Umbilical cord (tissue), 1 donor: ENCODE measurements at regions not wholly inside any gene's neighbourhood (a gene's known extent, or its start where the extent isn't known, plus 50 kb on each side); places are given as distances from the start of the nearest gene placed in this dataset.

Source experiments
- DNase-seq: peaks from one replicate; pipeline ENCODE4 v3.0.0-alpha.2; 2015; ENCODE audit warnings: low spot score

DNA sequence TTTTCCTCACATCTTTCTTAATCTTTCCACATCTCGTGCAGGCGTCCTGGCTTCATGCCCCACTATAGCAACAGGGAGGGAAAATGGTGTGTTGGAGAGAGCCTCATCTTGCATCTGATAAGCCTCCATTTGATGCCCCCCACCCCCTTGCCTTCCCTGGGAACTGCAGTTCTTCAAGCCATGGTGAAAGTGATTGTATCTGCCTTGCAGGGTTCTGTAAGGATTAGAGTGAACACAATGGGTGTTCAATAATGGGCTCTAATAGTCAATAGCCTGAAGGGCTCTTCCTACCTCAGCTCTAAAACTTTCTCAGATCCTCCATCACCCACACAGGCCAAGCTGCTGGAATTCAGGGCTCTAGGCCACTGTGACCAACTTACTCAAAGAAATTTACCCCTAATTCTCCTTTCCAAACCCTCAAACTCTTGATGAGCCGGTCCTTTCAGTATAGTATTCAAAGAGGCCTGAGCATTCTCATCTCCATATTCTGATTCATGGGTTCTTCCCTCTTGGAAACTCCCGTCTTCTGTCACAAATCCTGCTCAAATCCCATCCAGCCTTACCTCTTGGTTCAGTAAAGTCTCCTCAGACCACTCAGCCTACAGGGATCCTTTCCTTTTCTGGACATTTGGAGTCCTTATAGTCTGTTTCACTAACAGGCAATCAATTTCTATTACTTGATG, 128.3 kb upstream of the TRIM2 start:
- DNase-seq, result no peak

GRCh38 chr4:153076861-153077260, 127.4 kb upstream of the TRIM2 start:
- no peak for DNase-seq

DNA sequence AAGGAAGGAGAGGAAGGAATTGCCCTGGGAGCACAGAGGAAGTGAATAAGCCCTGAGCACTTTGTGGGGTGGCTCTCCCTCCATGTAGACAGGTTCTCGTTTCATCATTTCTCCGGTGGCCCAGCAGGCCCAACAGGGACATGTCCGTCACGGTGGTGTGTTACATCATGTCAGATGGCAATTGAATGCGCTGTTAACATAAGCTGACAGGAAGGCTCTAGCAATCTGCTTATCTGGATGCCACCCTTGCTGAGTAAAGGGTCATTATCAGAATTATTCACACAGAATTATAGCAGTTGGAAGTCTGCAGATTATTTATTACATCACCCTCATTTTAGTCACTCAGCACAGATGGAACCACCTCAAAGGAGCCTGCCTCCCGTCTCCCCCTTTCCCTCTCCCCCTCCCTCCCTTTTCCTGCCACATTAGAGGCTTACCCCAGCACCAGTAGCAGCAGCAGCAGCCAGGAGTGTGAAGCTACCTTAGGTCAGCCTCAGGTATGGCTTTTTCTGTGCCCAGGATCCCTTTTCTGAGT, 124.3 kb upstream of the TRIM2 start:
- DNase-seq, result no peak

DNA sequence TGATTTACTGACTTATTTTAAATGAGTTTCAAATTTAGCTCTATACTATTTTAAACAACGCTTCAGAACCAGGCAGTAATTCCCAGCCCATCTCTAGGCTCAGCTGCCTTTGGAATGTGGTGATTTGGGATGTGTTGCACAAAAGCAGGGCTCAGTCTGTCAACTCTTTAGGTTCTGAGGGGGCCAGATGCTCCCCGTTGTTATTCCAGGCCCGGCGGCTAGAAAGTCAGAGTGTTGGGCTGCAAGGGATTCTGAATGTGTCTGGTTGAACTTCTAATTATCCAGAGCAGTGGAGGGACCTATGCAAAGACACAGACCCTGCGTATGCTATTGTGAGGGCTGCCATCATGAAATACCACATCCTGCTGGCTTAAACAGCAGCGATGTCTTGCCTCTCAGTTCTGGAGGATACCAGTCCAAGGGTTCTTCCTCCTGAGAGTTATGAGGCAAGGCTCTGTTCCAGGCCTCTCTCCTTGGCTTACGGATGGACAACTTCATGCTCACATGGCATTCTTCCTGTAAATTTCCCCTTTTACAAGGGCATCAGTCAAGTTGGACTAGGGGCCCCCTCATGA, 123.2 kb upstream of the TRIM2 start:
- no peak for DNase-seq

DNA sequence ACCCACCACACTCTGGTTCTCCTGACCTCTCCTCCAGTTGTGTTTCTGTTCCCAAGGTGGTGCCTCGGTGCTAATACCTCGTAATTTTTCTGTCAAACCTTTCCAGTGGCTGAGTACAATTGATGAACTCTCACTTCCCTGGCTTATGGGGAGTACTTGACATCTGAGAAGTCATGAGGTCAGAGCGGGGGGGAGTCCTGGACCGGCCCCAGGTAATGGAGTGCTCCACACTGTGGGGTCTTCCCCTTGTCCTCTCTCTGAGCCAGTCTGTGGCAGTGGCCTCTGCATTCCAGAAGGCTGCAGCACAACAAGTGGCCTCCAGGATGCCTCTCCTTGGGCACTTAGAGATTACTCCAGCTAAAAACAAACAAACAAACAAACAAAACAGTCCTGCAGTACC, 122.5 kb upstream of the TRIM2 start:
- no peak for DNase-seq

- no peak for DNase-seq
Measured at GRCh38 chr4:153082322-153083301, 121.6 kb upstream of the TRIM2 start.

GRCh38 chr4:153083447-153083947, 120.7 kb upstream of the TRIM2 start:
- DNase-seq, result peak; percentile 87

DNA sequence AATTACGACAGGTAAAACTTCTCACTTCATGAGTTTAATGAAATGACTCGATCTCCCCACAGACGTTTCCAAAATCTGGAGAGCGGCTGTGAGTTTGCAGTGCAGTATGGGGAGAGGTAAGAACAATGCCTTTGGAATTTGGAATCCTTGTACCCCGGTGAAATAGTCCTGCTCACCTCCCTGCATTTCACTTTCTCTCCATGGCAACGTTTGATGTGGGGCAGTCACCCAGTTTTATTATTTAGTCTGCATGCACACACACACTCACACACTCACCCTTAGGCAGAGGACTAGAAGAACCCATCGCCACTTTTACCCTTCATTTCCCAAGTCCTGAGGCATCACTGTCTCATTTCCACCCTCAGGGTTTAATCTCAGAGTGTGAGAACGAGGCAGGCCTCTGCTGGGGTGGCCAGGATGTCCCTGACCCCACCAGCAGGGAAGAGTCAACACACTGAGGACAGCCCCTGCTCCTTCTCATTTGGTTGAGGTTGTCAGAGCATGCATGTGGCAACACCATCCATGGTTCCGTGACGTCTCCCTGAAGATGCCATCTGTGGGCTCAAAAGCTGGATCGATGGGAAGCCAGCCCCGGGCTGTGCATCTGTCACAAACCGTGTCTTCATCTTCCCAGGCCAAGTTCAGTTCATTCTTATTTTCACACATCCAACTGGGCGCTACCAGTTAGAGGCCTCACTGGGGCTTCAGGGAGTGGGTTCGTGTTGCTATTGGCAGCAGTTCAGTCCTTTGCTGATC, 119.8 kb upstream of the TRIM2 start:
- no peak for DNase-seq

DNA sequence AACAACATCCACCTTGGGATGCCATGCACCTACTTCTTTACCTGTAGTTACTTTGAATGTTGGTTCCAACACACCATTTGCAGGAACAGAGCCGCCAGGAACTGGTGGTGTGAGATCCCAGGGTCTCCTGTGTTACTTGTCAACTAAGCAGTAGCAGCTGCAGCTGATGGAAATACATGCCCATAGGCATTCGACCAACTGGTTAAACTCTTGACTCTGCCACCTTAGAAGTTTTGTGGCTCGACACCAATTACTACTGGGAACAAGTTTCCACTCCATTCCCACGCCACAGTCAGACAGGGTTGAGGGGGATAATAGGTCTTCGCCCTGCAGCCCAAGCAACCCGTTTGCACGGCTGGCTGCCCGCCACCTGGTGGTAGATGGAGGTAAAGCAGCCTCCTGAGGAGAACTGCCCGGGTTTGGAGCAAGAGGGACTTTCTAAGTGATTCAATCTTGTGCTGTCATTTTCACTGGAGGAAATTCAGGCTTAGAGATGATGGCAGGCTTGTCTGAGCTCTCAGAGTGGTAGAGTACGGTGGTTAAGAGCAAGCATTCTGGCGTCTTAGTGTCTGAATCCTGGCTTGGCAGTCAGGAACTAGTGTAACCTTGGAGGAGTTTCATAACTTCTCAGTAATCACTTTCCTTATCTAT, 119.1 kb upstream of the TRIM2 start:
- peak; percentile 80 for DNase-seq

DNA sequence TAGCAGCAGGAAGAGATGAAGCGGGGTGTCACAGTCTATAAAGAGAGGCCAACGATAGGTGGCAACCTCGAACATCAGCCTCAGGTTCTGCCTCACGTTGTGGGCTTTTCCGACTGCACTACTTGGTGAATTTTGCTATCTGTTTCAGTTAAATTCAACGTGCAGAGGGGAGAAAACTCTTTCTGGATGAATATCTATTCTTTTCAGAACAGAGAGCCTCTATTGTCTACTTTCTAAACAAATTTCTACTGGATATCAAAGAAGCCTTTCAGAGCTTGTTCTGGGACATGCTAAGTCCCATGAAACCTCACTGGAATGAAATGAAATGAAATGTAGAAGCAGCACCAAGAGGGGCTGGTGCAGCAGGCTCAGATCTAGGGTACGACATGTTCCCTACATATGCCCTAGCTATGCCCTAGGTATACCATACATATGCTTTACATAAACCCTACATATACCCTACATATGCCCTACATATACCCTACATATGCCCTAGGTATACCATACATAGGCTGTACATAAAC, 116.5 kb upstream of the TRIM2 start:
- DNase-seq, result no peak

DNA sequence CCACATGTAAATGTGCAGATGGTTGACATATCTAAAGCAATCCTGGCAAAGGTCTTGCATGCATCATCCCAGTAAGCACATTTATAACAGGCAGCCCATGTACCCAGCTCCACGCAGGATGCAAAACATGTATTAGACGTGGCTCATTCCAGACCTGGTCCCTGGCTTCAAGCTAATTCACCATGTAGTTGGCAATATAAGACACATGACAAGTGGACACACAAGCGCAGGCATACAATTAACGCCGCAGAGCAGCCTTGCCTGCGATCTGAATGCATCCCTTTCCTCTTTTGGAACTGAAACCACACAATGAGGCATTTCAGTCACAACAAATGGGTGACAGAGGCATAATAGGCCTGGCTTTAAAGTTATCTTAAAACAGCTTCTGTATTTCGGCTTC, 114.5 kb upstream of the TRIM2 start:
- no peak for DNase-seq

DNA sequence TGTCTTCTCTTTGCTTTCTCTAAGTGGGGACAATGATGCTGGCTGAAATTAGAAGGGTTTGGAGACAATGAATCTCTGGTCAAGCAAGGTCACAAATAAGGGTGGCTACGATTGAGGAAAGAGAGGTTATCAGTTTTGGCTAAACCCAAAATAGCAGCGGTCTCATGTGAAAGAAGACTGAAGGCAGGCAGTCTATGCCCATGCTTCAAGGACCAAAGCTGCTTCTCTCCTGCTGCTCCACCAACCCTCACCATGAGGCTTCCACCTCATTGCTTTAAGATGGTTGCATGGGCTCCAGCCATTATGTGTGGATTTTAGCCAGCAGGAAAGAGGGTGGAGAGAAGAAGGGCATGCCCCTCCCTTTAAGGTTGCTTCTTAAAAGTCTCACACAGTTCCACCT, 114.1 kb upstream of the TRIM2 start:
- no peak for DNase-seq

GRCh38 chr4:153090670-153091385, 113.4 kb upstream of the TRIM2 start:
- no peak for DNase-seq

DNA sequence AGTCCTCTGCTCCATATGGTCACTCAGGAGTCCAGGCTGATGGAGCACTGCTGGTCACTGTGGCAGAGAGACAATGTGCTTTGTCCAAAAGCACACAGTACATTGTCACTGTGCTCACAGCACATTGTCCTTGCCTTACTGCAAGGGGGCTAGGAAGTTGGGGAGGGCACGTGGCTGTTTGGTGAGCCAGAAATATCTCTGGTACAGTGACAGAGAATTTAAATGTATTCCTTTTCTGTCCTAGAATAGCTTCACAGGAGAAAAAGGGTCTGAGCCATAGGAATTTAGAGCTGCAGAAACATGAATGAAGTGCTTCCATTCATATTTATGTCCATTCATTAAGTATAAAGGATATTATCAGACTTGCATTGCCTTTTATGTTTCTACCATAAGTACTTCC, 110.8 kb upstream of the TRIM2 start:
- no peak for DNase-seq

DNA sequence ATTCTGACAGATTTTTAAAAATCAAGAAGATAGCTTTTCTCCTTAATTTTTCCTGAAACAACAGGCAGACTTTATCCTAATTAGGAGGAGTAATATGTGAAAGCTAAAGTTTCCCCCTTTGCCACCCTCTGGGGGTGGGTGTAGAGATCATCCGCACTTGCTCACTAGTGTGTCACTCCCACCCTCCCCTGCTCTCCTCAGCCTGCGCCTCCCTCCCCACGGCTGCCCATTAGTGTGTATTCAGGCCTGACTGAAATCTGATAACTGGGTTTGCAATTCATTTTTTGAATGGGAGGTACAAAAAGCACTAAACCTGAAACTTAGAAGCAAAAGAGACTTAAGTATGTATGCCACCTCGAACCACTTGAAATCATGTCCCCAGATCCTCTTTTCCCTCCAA, 110.4 kb upstream of the TRIM2 start:
- DNase-seq, result no peak

- no peak for DNase-seq
Measured at GRCh38 chr4:153094435-153094834, 109.8 kb upstream of the TRIM2 start.

DNA sequence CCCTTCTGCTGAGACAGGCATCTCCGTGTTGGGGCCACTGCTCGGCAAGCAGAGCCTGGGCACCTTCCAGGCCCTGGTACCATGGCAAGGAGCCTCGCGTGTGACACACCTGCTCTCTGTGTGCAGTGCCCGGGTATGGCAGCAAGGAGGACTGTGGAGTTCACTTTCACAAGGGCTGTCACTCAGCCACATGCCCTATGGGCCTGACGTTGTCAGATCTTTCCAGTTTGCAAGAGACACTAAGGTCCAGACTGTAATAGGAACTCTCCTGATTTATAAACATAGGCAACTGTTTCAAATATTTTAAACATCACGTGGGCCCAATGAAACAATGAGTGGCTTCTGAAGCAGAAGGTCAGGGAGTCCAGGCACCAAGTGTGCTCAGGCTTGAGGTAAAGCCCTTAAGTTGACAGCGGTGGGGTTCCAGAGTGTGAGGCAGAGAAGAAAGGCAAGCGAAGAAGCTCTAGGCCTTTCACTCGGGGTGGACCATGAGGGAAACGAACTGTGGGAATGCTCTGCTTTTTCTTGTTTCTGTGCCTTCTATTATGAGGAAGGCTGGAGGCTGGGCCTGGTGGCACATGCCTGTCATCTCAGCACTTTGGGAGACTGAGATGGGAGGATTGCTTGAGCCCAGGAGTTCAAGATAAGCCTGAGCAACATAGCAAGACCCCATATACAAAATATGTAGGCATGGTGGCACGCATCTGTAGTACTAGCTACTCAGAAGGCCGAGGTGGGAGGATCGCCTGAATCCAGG, 108.6 kb upstream of the TRIM2 start:
- no peak for DNase-seq

DNA sequence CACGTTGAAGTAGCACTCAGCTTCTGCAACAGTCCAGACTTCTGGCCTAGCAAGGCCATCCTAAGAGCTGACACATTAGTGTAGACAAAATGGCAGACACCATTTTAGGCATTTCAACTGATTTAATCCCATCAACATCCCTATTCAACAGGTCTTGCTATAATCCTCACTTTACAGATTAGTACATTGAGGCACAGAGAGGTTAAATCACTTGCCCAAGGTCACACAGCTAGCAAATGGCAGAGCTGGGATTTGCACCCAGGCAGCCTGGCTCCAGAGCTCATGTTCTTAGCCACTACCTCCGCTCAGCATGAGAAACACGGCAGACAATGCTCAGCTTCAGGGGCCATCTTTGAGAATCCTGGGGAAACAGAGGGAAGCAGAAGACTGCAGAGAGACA, 107.9 kb upstream of the TRIM2 start:
- DNase-seq, result no peak

GRCh38 chr4:153098427-153098826, 105.8 kb upstream of the TRIM2 start:
- no peak for DNase-seq
